ENCODE measurements at regions not wholly inside any gene's neighbourhood (a gene's known extent, or its start where the extent isn't known, plus 50 kb on each side); places are given as distances from the start of the nearest gene placed in this dataset.

DNA sequence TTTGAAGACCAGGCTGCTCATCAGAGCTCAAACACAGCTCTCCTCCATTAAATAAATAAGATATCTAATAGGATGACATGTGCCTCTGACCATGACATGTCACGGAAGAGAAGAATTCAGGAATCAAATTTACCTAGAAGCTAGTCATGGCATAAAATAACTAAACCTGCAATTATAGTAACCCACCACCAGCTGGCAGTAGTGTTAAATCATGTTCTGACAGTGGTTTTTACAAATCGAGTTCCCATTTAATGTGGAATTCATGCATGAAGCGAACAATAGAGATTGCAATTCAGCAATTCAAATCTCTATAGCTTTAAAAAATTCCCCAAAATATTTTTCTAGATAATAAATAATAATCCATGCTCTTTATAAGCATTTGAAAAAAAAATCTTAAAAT lies 74.6 kb upstream of the IKZF1 start:
- H4K20me1 ChIP-seq (ENCODE audit: control insufficient read depth, insufficient read depth, low read depth, low read length): no peaks in the 10 kb centered on the region
- H3K4me3 ChIP-seq (ENCODE audit: low read length): no peak overlapping the region
- no peak overlapping the region for H3K27ac ChIP-seq (ENCODE audit: low read depth, low read length)
- no peak for TF ChIP-seq EZH2phosphoT487 (IDR thresholded peaks at IDR 0.05; ENCODE audit: borderline replicate concordance, low read length)
- TF ChIP-seq, protein P1, sequence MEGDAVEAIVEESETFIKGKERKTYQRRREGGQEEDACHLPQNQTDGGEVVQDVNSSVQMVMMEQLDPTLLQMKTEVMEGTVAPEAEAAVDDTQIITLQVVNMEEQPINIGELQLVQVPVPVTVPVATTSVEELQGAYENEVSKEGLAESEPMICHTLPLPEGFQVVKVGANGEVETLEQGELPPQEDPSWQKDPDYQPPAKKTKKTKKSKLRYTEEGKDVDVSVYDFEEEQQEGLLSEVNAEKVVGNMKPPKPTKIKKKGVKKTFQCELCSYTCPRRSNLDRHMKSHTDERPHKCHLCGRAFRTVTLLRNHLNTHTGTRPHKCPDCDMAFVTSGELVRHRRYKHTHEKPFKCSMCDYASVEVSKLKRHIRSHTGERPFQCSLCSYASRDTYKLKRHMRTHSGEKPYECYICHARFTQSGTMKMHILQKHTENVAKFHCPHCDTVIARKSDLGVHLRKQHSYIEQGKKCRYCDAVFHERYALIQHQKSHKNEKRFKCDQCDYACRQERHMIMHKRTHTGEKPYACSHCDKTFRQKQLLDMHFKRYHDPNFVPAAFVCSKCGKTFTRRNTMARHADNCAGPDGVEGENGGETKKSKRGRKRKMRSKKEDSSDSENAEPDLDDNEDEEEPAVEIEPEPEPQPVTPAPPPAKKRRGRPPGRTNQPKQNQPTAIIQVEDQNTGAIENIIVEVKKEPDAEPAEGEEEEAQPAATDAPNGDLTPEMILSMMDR (IDR thresholded peaks at IDR 0.05; ENCODE audit: low read depth, low read length, poor library complexity, severe bottlenecking): peak; percentile 97
- H3F3A ChIP-seq (ENCODE audit: control insufficient read depth, insufficient read depth): peaks cover 4% of the 10 kb centered on the region; the same call in 1 of the 2 replicates
- peaks cover 26% of the 10 kb centered on the region for H3K4me1 ChIP-seq (ENCODE audit: control insufficient read depth, low read length)
- H3K27me3 ChIP-seq (ENCODE audit: control insufficient read depth, low read length): no peaks in the 10 kb centered on the region
- no peak overlapping the region for H3K4me2 ChIP-seq (ENCODE audit: low read length)
- no peaks in the 10 kb centered on the region for H3K9me2 ChIP-seq (replicated peaks; ENCODE audit: control insufficient read depth, low read length)
- peaks cover 7% of the 10 kb centered on the region; the same call in 1 of the 2 replicates for H3K36me3 ChIP-seq (ENCODE audit: control insufficient read depth, low read length)
- H3K79me2 ChIP-seq (ENCODE audit: control insufficient read depth, low read length): no peaks in the 10 kb centered on the region
- peaks cover 17% of the 10 kb centered on the region for H3K9me3 ChIP-seq (ENCODE audit: control insufficient read depth, insufficient read depth, low read length)

DNA sequence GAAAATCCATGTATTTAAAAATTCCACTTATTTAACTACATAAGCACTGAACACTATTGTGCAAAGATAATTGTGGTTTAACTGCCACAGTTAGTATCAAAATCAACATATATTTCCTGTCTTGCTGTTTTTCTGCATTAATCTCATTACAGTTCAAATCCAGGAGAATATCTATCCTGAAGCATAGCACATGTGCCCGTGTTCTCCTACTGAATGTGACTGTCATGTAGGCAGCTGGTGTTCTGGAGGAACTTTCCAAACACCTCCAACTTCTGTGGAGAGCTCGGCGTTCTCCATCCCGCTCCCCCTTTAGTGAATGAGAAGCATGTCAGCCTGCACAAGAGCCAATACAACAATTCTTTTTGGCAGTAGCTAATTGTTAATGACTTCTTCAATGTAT lies 76.4 kb upstream of the IKZF1 start:
- peaks cover 20% of the 10 kb centered on the region for H3K9me3 ChIP-seq (ENCODE audit: control insufficient read depth, insufficient read depth, low read length)
- H4K20me1 ChIP-seq (ENCODE audit: control insufficient read depth, insufficient read depth, low read depth, low read length): no peaks in the 10 kb centered on the region
- H3K79me2 ChIP-seq (ENCODE audit: control insufficient read depth, low read length): no peaks in the 10 kb centered on the region
- H3K4me3 ChIP-seq (ENCODE audit: low read length): peak overlapping the region; percentile 28
- no peak overlapping the region for H3K27ac ChIP-seq (ENCODE audit: low read depth, low read length)
- H3F3A ChIP-seq (ENCODE audit: control insufficient read depth, insufficient read depth): peaks cover 4% of the 10 kb centered on the region; the same call in 1 of the 2 replicates
- peaks cover 7% of the 10 kb centered on the region; the same call in 1 of the 2 replicates for H3K36me3 ChIP-seq (ENCODE audit: control insufficient read depth, low read length)
- TF ChIP-seq EZH2phosphoT487 (IDR thresholded peaks at IDR 0.05; ENCODE audit: borderline replicate concordance, low read length): no peak
- TF ChIP-seq, protein P1 (IDR thresholded peaks at IDR 0.05; ENCODE audit: low read depth, low read length, poor library complexity, severe bottlenecking): no peak
- H3K4me2 ChIP-seq (ENCODE audit: low read length): peak overlapping the region; percentile 41
- H3K9me2 ChIP-seq (replicated peaks; ENCODE audit: control insufficient read depth, low read length): no peaks in the 10 kb centered on the region
- peaks cover 26% of the 10 kb centered on the region for H3K4me1 ChIP-seq (ENCODE audit: control insufficient read depth, low read length)
- H3K27me3 ChIP-seq (ENCODE audit: control insufficient read depth, low read length): no peaks in the 10 kb centered on the region

DNA sequence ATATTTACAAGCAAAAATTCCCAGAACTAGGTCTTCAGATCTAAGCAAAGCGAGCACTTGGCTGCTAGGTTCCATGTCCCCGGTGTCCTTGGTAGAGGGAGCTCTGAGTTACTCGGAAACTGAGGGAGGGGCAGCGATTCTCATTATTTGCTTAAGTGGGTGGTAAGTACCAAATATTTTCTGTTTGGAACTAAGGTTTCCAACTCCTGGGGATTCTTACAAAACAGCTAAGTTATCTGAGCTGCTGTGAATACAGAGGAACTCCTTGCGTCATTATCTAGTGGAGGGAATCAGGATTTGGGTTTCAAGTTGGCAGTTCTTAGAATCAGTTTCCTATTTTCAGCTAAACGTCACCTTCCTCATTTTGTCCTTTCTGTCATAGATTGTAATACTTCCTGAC lies 76.8 kb upstream of the IKZF1 start:
- Histone ChIP-seq H3K4me3 (ENCODE audit: low read length) (peak overlapping the region; percentile 28), H3K9me3 (ENCODE audit: control insufficient read depth, insufficient read depth, low read length) (peaks cover 20% of the 10 kb centered on the region), H3K4me1 (ENCODE audit: control insufficient read depth, low read length) (peaks cover 26% of the 10 kb centered on the region), H3K27me3 (ENCODE audit: control insufficient read depth, low read length) (no peaks in the 10 kb centered on the region), H3K79me2 (ENCODE audit: control insufficient read depth, low read length) (no peaks in the 10 kb centered on the region), H3K27ac (ENCODE audit: low read depth, low read length) (no peak overlapping the region), H3K9me2 (replicated peaks; ENCODE audit: control insufficient read depth, low read length) (no peaks in the 10 kb centered on the region), H4K20me1 (ENCODE audit: control insufficient read depth, insufficient read depth, low read depth, low read length) (no peaks in the 10 kb centered on the region), H3F3A (ENCODE audit: control insufficient read depth, insufficient read depth) (peaks cover 4% of the 10 kb centered on the region; the same call in 1 of the 2 replicates), H3K36me3 (ENCODE audit: control insufficient read depth, low read length) (peaks cover 7% of the 10 kb centered on the region; the same call in 1 of the 2 replicates), H3K4me2 (ENCODE audit: low read length) (peak overlapping the region; percentile 41)
- TF ChIP-seq, protein P1 (IDR thresholded peaks at IDR 0.05; ENCODE audit: low read depth, low read length, poor library complexity, severe bottlenecking): no peak
- no peak for TF ChIP-seq EZH2phosphoT487 (IDR thresholded peaks at IDR 0.05; ENCODE audit: borderline replicate concordance, low read length)
